H9 (cell line): ENCODE measurements at regions not wholly inside any gene's neighbourhood (a gene's known extent, or its start where the extent isn't known, plus 50 kb on each side); places are given as distances from the start of the nearest gene placed in this dataset.

Experiments used
- DNase-seq: peaks from one replicate; pipeline ENCODE4 v3.0.0-alpha.2; 2017
- H2AFZ ChIP-seq: one replicate; pipeline ENCODE4 v1.6.1; 2013; ENCODE audit warnings: mild to moderate bottlenecking, low read length, control low read depth, moderate library complexity
- H2AK5ac ChIP-seq: 2 replicates; pipeline ENCODE4 v1.6.1; 2013; ENCODE audit warnings: low read length, control low read depth, mixed read lengths; ENCODE audit not compliant: insufficient read length
- H2BK120ac ChIP-seq: one replicate; pipeline ENCODE4 v1.6.1; 2013; ENCODE audit warnings: low read depth, mild to moderate bottlenecking, low read length, control low read depth, inconsistent platforms; ENCODE audit not compliant: poor library complexity, severe bottlenecking
- H2BK12ac ChIP-seq: 2 replicates; pipeline ENCODE4 v1.6.1; 2013; ENCODE audit warnings: low read length, control low read depth, mixed read lengths, low read depth; ENCODE audit not compliant: insufficient read length
- H2BK15ac ChIP-seq: 2 replicates; pipeline ENCODE4 v1.6.1; 2013; ENCODE audit warnings: low read depth, low read length, control low read depth
- H2BK20ac ChIP-seq: one replicate; pipeline ENCODE4 v1.6.1; 2013; ENCODE audit warnings: low read depth, mild to moderate bottlenecking, low read length, control low read depth, inconsistent platforms; ENCODE audit not compliant: poor library complexity, severe bottlenecking
- H2BK5ac ChIP-seq: 2 replicates; pipeline ENCODE4 v1.6.1; 2013; ENCODE audit warnings: low read length, control low read depth, mixed read lengths; ENCODE audit not compliant: insufficient read length
- H3K14ac ChIP-seq: 2 replicates; pipeline ENCODE4 v1.6.1; 2013; ENCODE audit warnings: low read length, control low read depth; ENCODE audit not compliant: insufficient read depth
- H3K18ac ChIP-seq: 2 replicates; pipeline ENCODE4 v1.6.1; 2013; ENCODE audit warnings: low read depth, mild to moderate bottlenecking, mixed read lengths, low read length, control low read depth; ENCODE audit not compliant: insufficient read length
- H3K23ac ChIP-seq: 2 replicates; pipeline ENCODE4 v1.6.1; 2013; ENCODE audit warnings: low read length, control low read depth, mixed read lengths, low read depth; ENCODE audit not compliant: insufficient read length
- H3K23me2 ChIP-seq: 2 replicates; pipeline ENCODE4 v1.6.1; 2013; ENCODE audit warnings: low read depth, mild to moderate bottlenecking, mixed read lengths, low read length, control low read depth; ENCODE audit not compliant: insufficient read length, poor library complexity, severe bottlenecking
- H3K27ac ChIP-seq: 2 replicates; pipeline ENCODE4 v1.5.1; 2013; ENCODE audit warnings: low read length, control low read depth, mixed read lengths, low read depth; ENCODE audit not compliant: insufficient read length
- H3K27me3 ChIP-seq: 2 replicates; pipeline ENCODE4 v1.6.1; 2013; ENCODE audit warnings: low read length, control low read depth, inconsistent platforms; ENCODE audit not compliant: insufficient read depth
- H3K4ac ChIP-seq: 2 replicates; pipeline ENCODE4 v1.6.1; 2013; ENCODE audit warnings: low read depth, mild to moderate bottlenecking, control low read depth, inconsistent platforms, low read length, moderate library complexity
- H3K4me1 ChIP-seq: 2 replicates; pipeline ENCODE4 v1.6.1; 2013; ENCODE audit warnings: low read length, control low read depth, inconsistent platforms; ENCODE audit not compliant: insufficient read depth
- H3K4me2 ChIP-seq: 2 replicates; pipeline ENCODE4 v1.6.1; 2013; ENCODE audit warnings: low read length, control low read depth, mixed read lengths; ENCODE audit not compliant: insufficient read length, insufficient read depth
- H3K56ac ChIP-seq: 2 replicates; pipeline ENCODE4 v1.6.1; 2013; ENCODE audit warnings: low read depth, mild to moderate bottlenecking, mixed read lengths, low read length, control low read depth; ENCODE audit not compliant: insufficient read length
- H3K79me1 ChIP-seq: 2 replicates; pipeline ENCODE4 v1.6.1; 2013; ENCODE audit warnings: low read depth, mild to moderate bottlenecking, moderate library complexity, low read length, control low read depth, inconsistent platforms; ENCODE audit not compliant: insufficient read depth, poor library complexity, severe bottlenecking
- H3K79me2 ChIP-seq: 2 replicates; pipeline ENCODE4 v1.6.1; 2013; ENCODE audit warnings: low read length, control low read depth, inconsistent platforms; ENCODE audit not compliant: insufficient read depth
- H3K9ac ChIP-seq: 2 replicates; pipeline ENCODE4 v1.6.1; 2013; ENCODE audit warnings: low read length, control low read depth, mixed read lengths; ENCODE audit not compliant: insufficient read length; ENCODE audit errors: extremely low read depth
- H3K9me3 ChIP-seq: one replicate; pipeline ENCODE4 v1.6.1; 2013; ENCODE audit warnings: low read depth, low read length, inconsistent platforms; ENCODE audit not compliant: control insufficient read depth
- H3T11ph ChIP-seq: one replicate; pipeline ENCODE4 v1.6.1; 2013; ENCODE audit warnings: mild to moderate bottlenecking, low read length, control low read depth, inconsistent platforms
- H4K20me1 ChIP-seq: one replicate; pipeline ENCODE4 v1.6.1; 2013; ENCODE audit not compliant: control insufficient read depth, insufficient read length, insufficient read depth
- H4K5ac ChIP-seq: 2 replicates; pipeline ENCODE4 v1.6.1; 2013; ENCODE audit warnings: low read depth, mild to moderate bottlenecking, mixed read lengths, low read length, control low read depth; ENCODE audit not compliant: insufficient read length
- H4K8ac ChIP-seq: replicated peaks from 2 replicates; pipeline ENCODE4 v1.6.1; 2013; ENCODE audit warnings: low read length, control low read depth, mixed read lengths, low read depth; ENCODE audit not compliant: insufficient read length
- H4K91ac ChIP-seq: 2 replicates; pipeline ENCODE4 v1.6.1; 2013; ENCODE audit warnings: low read depth, mild to moderate bottlenecking, moderate library complexity, mixed read lengths, low read length, control low read depth; ENCODE audit not compliant: insufficient read length
- H3K27ac Mint-ChIP-seq, 3 experiments: 2 replicates in 2 of 3; 3 replicates in 1 of 3; pipeline ENCODE4 v1.8.0; 2020 to 2021; ENCODE audit warnings: mixed read lengths in 3 of 3, mild to moderate bottlenecking in 1 of 3, moderate library complexity in 1 of 3
- H3K27me3 Mint-ChIP-seq: 2 replicates; pipeline ENCODE4 v1.8.0; 2021; ENCODE audit warnings: low read depth, mild to moderate bottlenecking, moderate library complexity, mixed read lengths
- H3K36me3 Mint-ChIP-seq, 3 experiments: 2 replicates in 2 of 3; 3 replicates in 1 of 3; pipeline ENCODE4 v1.8.0; 2020 to 2021; ENCODE audit warnings: low read depth in 3 of 3, mixed read lengths in 3 of 3; ENCODE audit not compliant: insufficient read depth in 1 of 3
- H3K4me1 Mint-ChIP-seq, 2 experiments: 2 replicates each; pipeline ENCODE4 v1.8.0; 2020; ENCODE audit warnings: mixed read lengths in 2 of 2
- H3K4me3 Mint-ChIP-seq, 2 experiments: 2 replicates in 1 of 2; 3 replicates in 1 of 2; pipeline ENCODE4 v1.8.0; 2020 to 2021; ENCODE audit warnings: mild to moderate bottlenecking in 2 of 2, mixed read lengths in 2 of 2, moderate library complexity in 1 of 2
- H3K9me3 Mint-ChIP-seq, 2 experiments: 2 replicates in 1 of 2; 3 replicates in 1 of 2; pipeline ENCODE4 v1.8.0; 2020; ENCODE audit warnings: mild to moderate bottlenecking in 2 of 2, mixed read lengths in 2 of 2, moderate library complexity in 1 of 2
- CTCF ChIP-seq: fragments of 200-600 bp; sonication (generic); conservative IDR thresholded peaks from 3 replicates; pipeline ENCODE4 v1.8.0; 2021; ENCODE audit warnings: antibody characterized with exemption, mild to moderate bottlenecking
- WGBS: extraction: QIAGEN DNeasy Blood & Tissue Kit; methylation state at CpG from one replicate; pipeline ENCODE4 v1.1.7; 2013; ENCODE audit warnings: missing lambda C conversion rate, low lambda C conversion rate, mixed read lengths; ENCODE audit not compliant: insufficient read length; ENCODE audit errors: extremely low coverage; 5-methylcytosine and 5-hydroxymethylcytosine counted together

GRCh38 chr10:117924820-117925219, 121.9 kb downstream of the RAB11FIP2 start:
- no peak overlapping the region for H2BK5ac ChIP-seq
- no peak overlapping the region for H3K9ac ChIP-seq
- H3K23ac ChIP-seq: peak overlapping the region; percentile 25
- peaks cover 2% of the 10 kb centered on the region; the same call in 1 of the 2 replicates for H3K4me1 ChIP-seq
- no peak overlapping the region for H2BK12ac ChIP-seq
- no peak overlapping the region for H4K91ac ChIP-seq
- H3K79me2 ChIP-seq: no peaks in the 10 kb centered on the region
- Mint-ChIP-seq H3K4me1 (peaks cover 22 to 25% of the 10 kb centered on the region in 2 experiments), H3K9me3 (no peaks in the 10 kb centered on the region), H3K27me3 (no peaks in the 10 kb centered on the region), H3K27ac (no peak overlapping the region), H3K4me3 (no peak overlapping the region), H3K36me3 (no peaks in the 10 kb centered on the region; a peak in 1 of 7 replicates)
- H4K5ac ChIP-seq: no peak overlapping the region
- H3K27ac ChIP-seq: no peak overlapping the region
- no peak overlapping the region for H2BK15ac ChIP-seq
- H3T11ph ChIP-seq: no peak overlapping the region
- no peak overlapping the region for H3K4ac ChIP-seq
- H3K79me1 ChIP-seq: no peaks in the 10 kb centered on the region
- WGBS: no CpG with 5 or more reads among the region's 8 CpGs
- H3K4me2 ChIP-seq: no peak overlapping the region
- peak overlapping the region; percentile 35 for H3K56ac ChIP-seq
- no peak overlapping the region for H2BK20ac ChIP-seq
- no peak overlapping the region for H2BK120ac ChIP-seq
- H3K23me2 ChIP-seq: no peaks in the 10 kb centered on the region
- H3K9me3 ChIP-seq: no peaks in the 10 kb centered on the region
- no peak for DNase-seq
- no peak for TF ChIP-seq CTCF
- no peak overlapping the region for H2AK5ac ChIP-seq
- H3K14ac ChIP-seq: no peak overlapping the region
- no peaks in the 10 kb centered on the region for H3K27me3 ChIP-seq
- H3K18ac ChIP-seq: peak overlapping the region; percentile 11
- H4K20me1 ChIP-seq: peaks cover 3% of the 10 kb centered on the region
- no peak overlapping the region for H2AFZ ChIP-seq
- H4K8ac ChIP-seq: peak overlapping the region; percentile 95
